Epithelial cell of esophagus (primary cell): ENCODE measurements at regions not wholly inside any gene's neighbourhood (a gene's known extent, or its start where the extent isn't known, plus 50 kb on each side); places are given as distances from the start of the nearest gene placed in this dataset.

Source experiments
- DNase-seq: peaks from one replicate; pipeline ENCODE4 v3.0.0; 2010; ENCODE audit warnings: low read depth
- H3K4me3 ChIP-seq: 2 replicates; pipeline ENCODE4 v1.5.1; 2011; ENCODE audit warnings: mild to moderate bottlenecking, low read length, control low read depth
- TF ChIP-seq, protein P1 (sequence below): IDR thresholded peaks from 2 replicates; pipeline ENCODE4 v1.5.1; 2011; ENCODE audit warnings: low read depth, mild to moderate bottlenecking, low read length, control low read depth, inconsistent platforms; ENCODE audit not compliant: insufficient read depth; ENCODE audit errors: missing control alignments

GRCh38 chr2:226336283-226336682 lies 463.3 kb downstream of the IRS1 start:
- DNase-seq = peak; percentile 46
- no peak overlapping the region for H3K4me3 ChIP-seq
- TF ChIP-seq, protein P1, sequence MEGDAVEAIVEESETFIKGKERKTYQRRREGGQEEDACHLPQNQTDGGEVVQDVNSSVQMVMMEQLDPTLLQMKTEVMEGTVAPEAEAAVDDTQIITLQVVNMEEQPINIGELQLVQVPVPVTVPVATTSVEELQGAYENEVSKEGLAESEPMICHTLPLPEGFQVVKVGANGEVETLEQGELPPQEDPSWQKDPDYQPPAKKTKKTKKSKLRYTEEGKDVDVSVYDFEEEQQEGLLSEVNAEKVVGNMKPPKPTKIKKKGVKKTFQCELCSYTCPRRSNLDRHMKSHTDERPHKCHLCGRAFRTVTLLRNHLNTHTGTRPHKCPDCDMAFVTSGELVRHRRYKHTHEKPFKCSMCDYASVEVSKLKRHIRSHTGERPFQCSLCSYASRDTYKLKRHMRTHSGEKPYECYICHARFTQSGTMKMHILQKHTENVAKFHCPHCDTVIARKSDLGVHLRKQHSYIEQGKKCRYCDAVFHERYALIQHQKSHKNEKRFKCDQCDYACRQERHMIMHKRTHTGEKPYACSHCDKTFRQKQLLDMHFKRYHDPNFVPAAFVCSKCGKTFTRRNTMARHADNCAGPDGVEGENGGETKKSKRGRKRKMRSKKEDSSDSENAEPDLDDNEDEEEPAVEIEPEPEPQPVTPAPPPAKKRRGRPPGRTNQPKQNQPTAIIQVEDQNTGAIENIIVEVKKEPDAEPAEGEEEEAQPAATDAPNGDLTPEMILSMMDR = no peak

DNA sequence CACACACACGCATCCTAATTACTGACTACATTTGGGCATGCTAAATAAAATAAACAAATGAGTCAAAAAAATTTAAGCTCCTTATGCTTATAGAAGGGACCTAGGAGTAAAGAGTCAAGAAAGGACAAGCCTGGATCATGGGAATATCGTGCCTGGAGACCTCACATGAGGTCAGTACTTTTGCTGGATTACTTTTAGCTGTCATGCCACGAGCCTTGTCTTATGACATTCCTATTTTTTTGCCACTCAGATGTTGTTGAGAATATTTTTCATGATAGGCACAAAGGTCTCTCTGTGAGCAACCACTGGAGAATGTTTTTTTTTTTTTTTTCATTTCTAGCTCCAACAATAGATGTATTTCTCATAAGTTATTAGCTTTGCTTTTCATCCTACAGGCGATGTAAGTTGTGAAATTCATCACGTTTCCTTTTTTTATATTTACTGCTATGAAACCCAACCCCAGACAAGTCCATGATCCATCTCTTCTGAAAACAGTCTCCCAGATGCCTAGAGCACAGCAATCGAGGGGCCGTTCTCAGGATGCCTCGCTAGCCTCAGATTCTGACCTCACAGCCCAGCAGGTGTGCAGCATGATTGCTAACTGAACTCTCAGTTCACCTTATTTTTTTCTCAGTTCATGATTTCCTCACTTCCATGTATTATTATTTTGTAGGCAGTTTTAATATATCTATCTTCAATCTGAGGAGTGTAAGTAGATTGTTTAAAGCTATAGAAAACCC lies 464.5 kb downstream of the IRS1 start:
- peak; percentile 35 for DNase-seq
- TF ChIP-seq, protein P1 = no peak
- H3K4me3 ChIP-seq = no peak overlapping the region

DNA sequence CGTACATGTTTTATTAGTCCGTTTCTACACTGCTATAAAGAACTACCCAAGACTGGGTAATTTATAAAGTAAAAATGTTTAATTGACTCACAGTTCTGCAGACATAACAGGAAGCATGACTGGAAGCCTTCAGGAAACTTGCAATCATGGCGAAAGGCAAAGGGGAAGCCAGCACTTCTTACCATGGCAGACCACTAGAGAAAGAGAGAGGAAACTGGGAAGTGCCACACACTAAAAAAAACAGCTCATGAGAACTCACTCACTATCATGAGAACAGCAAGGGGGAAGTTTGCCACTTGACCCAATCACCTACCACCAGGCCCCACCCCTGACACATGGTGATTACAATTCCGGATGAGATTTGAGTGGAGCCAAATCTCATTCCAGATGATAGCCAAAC lies 466.2 kb downstream of the IRS1 start:
- no peak for DNase-seq
- TF ChIP-seq, protein P1 = no peak

DNA sequence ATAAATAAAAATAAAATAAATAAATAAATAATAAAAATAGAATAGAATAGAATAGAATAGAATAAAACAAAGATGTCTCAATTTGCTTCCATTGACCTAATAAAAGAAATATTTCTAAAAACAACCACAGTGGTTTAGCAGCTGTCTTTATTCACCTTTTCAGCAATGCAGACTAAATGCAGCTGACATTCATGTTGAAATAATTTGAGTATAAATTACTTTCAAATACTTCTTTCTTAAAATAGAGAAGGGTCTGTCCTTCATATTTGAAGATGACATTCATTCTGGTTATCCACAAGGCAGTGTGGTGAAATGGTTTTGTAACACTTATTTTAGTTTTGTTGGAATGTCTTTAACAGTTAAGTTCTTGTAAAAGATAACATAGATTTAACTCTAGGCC lies 469.4 kb downstream of the IRS1 start:
- no peak overlapping the region for H3K4me3 ChIP-seq
- TF ChIP-seq, protein P1 = no peak
- no peak for DNase-seq

More for the DNA sequence above, 466.2 kb downstream of the IRS1 start:
- no peak overlapping the region for H3K4me3 ChIP-seq

DNA sequence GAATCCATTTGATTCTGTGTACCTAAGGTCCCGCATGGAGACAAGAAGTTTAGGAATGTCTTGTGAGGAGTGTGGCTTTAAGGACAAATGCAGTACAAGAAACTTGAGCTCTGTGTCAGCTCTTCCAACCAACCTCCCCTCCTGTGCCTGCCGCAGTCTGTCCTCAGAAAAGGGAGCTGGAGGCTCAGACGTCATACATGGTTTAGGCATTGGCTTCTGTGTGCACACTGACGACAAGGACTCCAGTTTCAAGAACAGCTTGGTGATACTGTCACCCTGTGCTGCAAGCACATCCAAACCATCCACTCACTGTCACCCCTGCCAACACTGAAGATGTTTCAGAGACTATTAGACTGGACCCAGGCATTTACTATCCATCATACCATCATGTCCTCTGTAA lies 470.4 kb downstream of the IRS1 start:
- no peak overlapping the region for H3K4me3 ChIP-seq
- no peak for DNase-seq
- TF ChIP-seq, protein P1 = no peak

DNA sequence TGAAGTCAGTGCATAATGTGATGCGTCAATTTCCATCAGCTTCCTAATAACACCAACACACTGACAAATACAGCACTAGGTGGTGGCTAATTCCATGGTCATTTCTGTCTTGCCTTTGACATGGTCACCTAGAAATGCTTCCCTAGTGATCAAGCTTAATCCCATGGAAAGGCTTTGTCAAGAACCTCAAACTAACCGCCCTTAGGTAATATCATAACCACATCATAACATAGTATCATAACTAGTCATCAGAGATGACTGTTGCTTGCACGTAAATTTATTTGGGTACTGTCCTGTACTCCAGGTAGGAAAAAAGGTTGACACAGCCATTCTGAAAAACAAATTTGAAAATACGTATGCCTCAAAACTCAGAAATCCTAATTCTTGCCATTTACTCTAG lies 471.8 kb downstream of the IRS1 start:
- DNase-seq = peak; percentile 77
- TF ChIP-seq, protein P1 = no peak
- H3K4me3 ChIP-seq = no peak overlapping the region

DNA sequence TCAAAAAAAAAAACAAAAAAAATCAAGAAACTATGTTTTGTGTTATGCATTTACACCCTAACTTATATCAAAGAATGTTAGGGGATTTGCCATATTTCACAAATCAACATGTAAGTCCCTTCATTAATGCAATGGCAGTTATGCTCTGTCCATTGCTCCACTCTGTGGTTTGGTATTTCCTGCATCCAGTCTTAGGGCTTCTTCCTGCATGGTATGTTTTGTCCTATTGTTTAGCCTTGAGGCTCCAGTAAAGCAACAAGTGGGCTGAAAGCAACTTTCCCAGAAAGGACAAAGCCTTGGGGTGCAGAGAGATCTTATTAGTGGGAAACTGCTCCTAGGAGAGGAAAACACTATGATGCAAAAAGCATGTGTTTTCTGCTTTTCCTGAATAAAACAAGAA lies 474.1 kb downstream of the IRS1 start:
- TF ChIP-seq, protein P1 = no peak
- H3K4me3 ChIP-seq = no peak overlapping the region
- DNase-seq = no peak
